Astrocyte (in vitro differentiated cells and primary cell): ENCODE measurements at regions not wholly inside any gene's neighbourhood (a gene's known extent, or its start where the extent isn't known, plus 50 kb on each side); places are given as distances from the start of the nearest gene placed in this dataset.
A peak's percentile ranks its signal among the peaks of the same experiment; 100 is the strongest.

ENCODE experiments used
- DNase-seq: peaks from one replicate; pipeline ENCODE4 v3.0.0-alpha.2; 2010; ENCODE audit warnings: low read depth
- FAIRE-seq: peaks from 2 replicates; lab custom pipeline; 2011; peaks lifted over from hg19 to GRCh38; lab: Jason Lieb, UNC
- H2AFZ ChIP-seq: 2 replicates; pipeline ENCODE4 v1.6.0; 2012; ENCODE audit warnings: low read depth, low read length, inconsistent platforms
- H3K27ac ChIP-seq: 2 replicates; pipeline ENCODE4 v1.5.1; 2011; ENCODE audit warnings: low read depth, low read length, inconsistent platforms
- H3K27me3 ChIP-seq: 2 replicates; pipeline ENCODE4 v1.6.0; 2011; ENCODE audit warnings: low read length, inconsistent platforms; ENCODE audit not compliant: insufficient read depth
- H3K36me3 ChIP-seq: 2 replicates; pipeline ENCODE4 v1.5.1; 2011; ENCODE audit warnings: low read length, inconsistent platforms; ENCODE audit not compliant: insufficient read depth
- H3K4me1 ChIP-seq: 2 replicates; pipeline ENCODE4 v1.5.1; 2011; ENCODE audit warnings: low read length, inconsistent platforms; ENCODE audit not compliant: insufficient read depth
- H3K4me2 ChIP-seq: 2 replicates; pipeline ENCODE4 v1.6.0; 2012; ENCODE audit warnings: low read length, inconsistent platforms
- H3K4me3 ChIP-seq: 2 replicates; pipeline ENCODE4 v1.5.1; 2011; ENCODE audit warnings: low read depth, mild to moderate bottlenecking, low read length, inconsistent platforms; ENCODE audit not compliant: insufficient read depth
- H3K79me2 ChIP-seq: 2 replicates; pipeline ENCODE4 v1.6.0; 2012; ENCODE audit warnings: mild to moderate bottlenecking, low read length, inconsistent platforms; ENCODE audit not compliant: insufficient read depth
- H3K9ac ChIP-seq: 2 replicates; pipeline ENCODE4 v1.6.0; 2012; ENCODE audit warnings: mild to moderate bottlenecking, low read length, inconsistent platforms
- H3K9me3 ChIP-seq: 2 replicates; pipeline ENCODE4 v1.5.1; 2012; ENCODE audit warnings: low read depth, mild to moderate bottlenecking, low read length, inconsistent platforms; ENCODE audit not compliant: insufficient read depth
- H4K20me1 ChIP-seq: 2 replicates; pipeline ENCODE4 v1.6.0; 2012; ENCODE audit warnings: low read length, inconsistent platforms; ENCODE audit not compliant: insufficient read depth
- H3K27ac Mint-ChIP-seq: one replicate; pipeline ENCODE4 v1.8.0; 2021; ENCODE audit warnings: mild to moderate bottlenecking, mixed read lengths; ENCODE audit not compliant: unreplicated experiment
- H3K27me3 Mint-ChIP-seq: one replicate; pipeline ENCODE4 v1.8.0; 2021; ENCODE audit warnings: low read depth, mixed read lengths; ENCODE audit not compliant: unreplicated experiment
- H3K36me3 Mint-ChIP-seq: one replicate; pipeline ENCODE4 v1.8.0; 2021; ENCODE audit warnings: low read depth, mixed read lengths; ENCODE audit not compliant: unreplicated experiment
- H3K4me1 Mint-ChIP-seq: one replicate; pipeline ENCODE4 v1.8.0; 2021; ENCODE audit warnings: low read depth, mixed read lengths; ENCODE audit not compliant: unreplicated experiment
- H3K4me3 Mint-ChIP-seq: one replicate; pipeline ENCODE4 v1.8.0; 2021; ENCODE audit warnings: mild to moderate bottlenecking, moderate library complexity, mixed read lengths; ENCODE audit not compliant: unreplicated experiment
- H3K9me3 Mint-ChIP-seq: one replicate; pipeline ENCODE4 v1.8.0; 2021; ENCODE audit warnings: mild to moderate bottlenecking, mixed read lengths; ENCODE audit not compliant: unreplicated experiment
- EZH2 ChIP-seq: IDR thresholded peaks from 2 replicates; pipeline ENCODE4 v1.6.1; 2012; ENCODE audit warnings: mild to moderate bottlenecking, low read length, inconsistent platforms; ENCODE audit not compliant: insufficient read depth
- TF ChIP-seq, protein P1 (sequence below): IDR thresholded peaks from 2 replicates; pipeline ENCODE4 v1.5.1; 2011; ENCODE audit warnings: low read depth, mild to moderate bottlenecking, inconsistent platforms, low read length, moderate library complexity; ENCODE audit not compliant: insufficient read depth

DNA sequence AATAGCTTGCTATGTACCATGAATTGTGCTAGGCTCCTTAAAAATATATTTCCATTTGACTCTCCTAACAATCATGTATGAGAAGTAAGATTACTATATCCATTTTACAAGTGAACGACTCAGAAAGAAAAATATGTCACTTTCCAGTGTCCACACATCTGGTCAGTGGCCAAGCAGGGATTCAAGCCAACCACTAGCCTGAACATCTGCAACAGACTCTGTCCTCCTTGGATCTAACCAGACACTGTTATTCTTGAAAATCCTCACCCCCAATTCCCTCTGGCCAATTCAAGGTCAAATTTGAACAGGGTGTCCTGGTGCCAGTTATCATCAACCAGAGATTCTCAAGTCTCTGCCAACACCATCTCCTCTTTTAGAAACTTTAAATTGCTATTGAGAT lies 344.1 kb upstream of the WWC1 start:
- Mint-ChIP-seq H3K27ac (peak overlapping the region; percentile 75), H3K4me3 (no peak overlapping the region), H3K4me1 (peaks cover 85% of the 10 kb centered on the region), H3K27me3 (no peaks in the 10 kb centered on the region), H3K36me3 (peaks cover 3% of the 10 kb centered on the region), H3K9me3 (no peaks in the 10 kb centered on the region)
- TF ChIP-seq EZH2, result no peak
- TF ChIP-seq, protein P1, sequence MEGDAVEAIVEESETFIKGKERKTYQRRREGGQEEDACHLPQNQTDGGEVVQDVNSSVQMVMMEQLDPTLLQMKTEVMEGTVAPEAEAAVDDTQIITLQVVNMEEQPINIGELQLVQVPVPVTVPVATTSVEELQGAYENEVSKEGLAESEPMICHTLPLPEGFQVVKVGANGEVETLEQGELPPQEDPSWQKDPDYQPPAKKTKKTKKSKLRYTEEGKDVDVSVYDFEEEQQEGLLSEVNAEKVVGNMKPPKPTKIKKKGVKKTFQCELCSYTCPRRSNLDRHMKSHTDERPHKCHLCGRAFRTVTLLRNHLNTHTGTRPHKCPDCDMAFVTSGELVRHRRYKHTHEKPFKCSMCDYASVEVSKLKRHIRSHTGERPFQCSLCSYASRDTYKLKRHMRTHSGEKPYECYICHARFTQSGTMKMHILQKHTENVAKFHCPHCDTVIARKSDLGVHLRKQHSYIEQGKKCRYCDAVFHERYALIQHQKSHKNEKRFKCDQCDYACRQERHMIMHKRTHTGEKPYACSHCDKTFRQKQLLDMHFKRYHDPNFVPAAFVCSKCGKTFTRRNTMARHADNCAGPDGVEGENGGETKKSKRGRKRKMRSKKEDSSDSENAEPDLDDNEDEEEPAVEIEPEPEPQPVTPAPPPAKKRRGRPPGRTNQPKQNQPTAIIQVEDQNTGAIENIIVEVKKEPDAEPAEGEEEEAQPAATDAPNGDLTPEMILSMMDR, result no peak
- peaks cover 60% of the 10 kb centered on the region for H3K4me1 ChIP-seq
- no peak for FAIRE-seq
- H3K4me3 ChIP-seq, result no peak overlapping the region
- no peak overlapping the region for H3K9ac ChIP-seq
- H4K20me1 ChIP-seq, result no peaks in the 10 kb centered on the region
- H3K9me3 ChIP-seq, result no peaks in the 10 kb centered on the region
- H3K27ac ChIP-seq, result peak overlapping the region; percentile 90
- H3K79me2 ChIP-seq, result no peaks in the 10 kb centered on the region
- H3K36me3 ChIP-seq, result no peaks in the 10 kb centered on the region
- H3K4me2 ChIP-seq, result no peak overlapping the region
- no peaks in the 10 kb centered on the region for H3K27me3 ChIP-seq
- H2AFZ ChIP-seq, result no peak overlapping the region
- no peak for DNase-seq

DNA sequence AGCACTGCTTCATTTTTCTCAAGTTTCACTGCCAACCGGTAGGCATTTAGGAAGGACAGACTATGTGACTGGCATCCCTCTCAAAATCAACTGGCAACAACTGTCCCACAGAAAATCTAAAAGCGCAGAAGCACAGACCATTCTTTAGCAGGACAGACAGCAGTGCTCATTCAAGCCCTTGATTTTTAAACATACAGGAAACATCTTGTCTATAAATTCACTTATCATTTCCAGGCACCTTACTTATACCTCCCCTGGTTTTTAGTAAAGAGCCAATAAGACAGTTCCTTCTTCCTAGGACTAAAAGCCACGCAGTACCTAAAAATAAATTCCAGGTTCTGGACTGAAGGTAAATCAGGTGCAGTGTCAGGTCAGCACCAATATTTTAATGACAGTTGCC lies 343.2 kb upstream of the WWC1 start:
- no peaks in the 10 kb centered on the region for H3K27me3 ChIP-seq
- TF ChIP-seq, protein P1, result no peak
- no peak for TF ChIP-seq EZH2
- no peaks in the 10 kb centered on the region for H3K9me3 ChIP-seq
- no peak for FAIRE-seq
- peaks cover 3% of the 10 kb centered on the region for H3K36me3 ChIP-seq
- no peak overlapping the region for H2AFZ ChIP-seq
- H3K4me3 Mint-ChIP-seq, result no peak overlapping the region
- no peak overlapping the region for H3K4me2 ChIP-seq
- no peaks in the 10 kb centered on the region for H3K9me3 Mint-ChIP-seq
- no peak overlapping the region for H3K27ac ChIP-seq
- no peaks in the 10 kb centered on the region for H3K36me3 Mint-ChIP-seq
- no peaks in the 10 kb centered on the region for H3K27me3 Mint-ChIP-seq
- H3K79me2 ChIP-seq, result no peaks in the 10 kb centered on the region
- H3K9ac ChIP-seq, result no peak overlapping the region
- no peak for DNase-seq
- H3K4me1 Mint-ChIP-seq, result peaks cover 87% of the 10 kb centered on the region
- no peak overlapping the region for H3K4me3 ChIP-seq
- H3K4me1 ChIP-seq, result peaks cover 51% of the 10 kb centered on the region
- peak overlapping the region; percentile 75 for H3K27ac Mint-ChIP-seq
- no peaks in the 10 kb centered on the region for H4K20me1 ChIP-seq

GRCh38 chr5:167949435-167949834 lies 342.0 kb upstream of the WWC1 start:
- Mint-ChIP-seq H3K4me1 (peaks cover 84% of the 10 kb centered on the region), H3K27me3 (no peaks in the 10 kb centered on the region), H3K27ac (peak overlapping the region; percentile 80), H3K36me3 (peaks cover 3% of the 10 kb centered on the region), H3K4me3 (no peak overlapping the region), H3K9me3 (no peaks in the 10 kb centered on the region)
- H3K79me2 ChIP-seq, result no peaks in the 10 kb centered on the region
- H2AFZ ChIP-seq, result no peak overlapping the region
- no peak overlapping the region for H3K4me3 ChIP-seq
- H3K27ac ChIP-seq, result peak overlapping the region; percentile 74
- no peak for DNase-seq
- peak overlapping the region; percentile 55 for H3K4me2 ChIP-seq
- H3K27me3 ChIP-seq, result no peaks in the 10 kb centered on the region
- H3K36me3 ChIP-seq, result peaks cover 3% of the 10 kb centered on the region
- H3K9ac ChIP-seq, result peak overlapping the region; percentile 42
- peaks cover 47% of the 10 kb centered on the region for H3K4me1 ChIP-seq
- H4K20me1 ChIP-seq, result no peaks in the 10 kb centered on the region
- H3K9me3 ChIP-seq, result no peaks in the 10 kb centered on the region
- TF ChIP-seq EZH2, result no peak
- TF ChIP-seq, protein P1, result no peak
- no peak for FAIRE-seq
